ENCODE measurements at regions not wholly inside any gene's neighbourhood (a gene's known extent, or its start where the extent isn't known, plus 50 kb on each side); places are given as distances from the start of the nearest gene placed in this dataset.

- Histone ChIP-seq H2BK12ac (ENCODE audit: low read depth, low read length) (no peak overlapping the region), H3K9me3 (ENCODE audit: insufficient read depth in 2 of 2, low read depth in 1 of 2, low read length in 1 of 2) (no peaks in the 10 kb centered on the region), H4K5ac (ENCODE audit: insufficient read length, low read depth, low read length) (no peak overlapping the region), H3K14ac (ENCODE audit: insufficient read length) (no peak overlapping the region), H3K27ac (ENCODE audit: low read depth, low read length) (no peak overlapping the region), H3K79me1 (ENCODE audit: low read depth, low read length) (no peaks in the 10 kb centered on the region), H3K79me2 (ENCODE audit: control insufficient read depth in 1 of 2, insufficient read depth in 2 of 2, low read length in 2 of 2) (no peaks in the 10 kb centered on the region), H2BK20ac (ENCODE audit: low read length) (no peak overlapping the region), H2AK5ac (ENCODE audit: low read depth, low read length) (no peak overlapping the region), H3K23ac (ENCODE audit: insufficient read length) (no peak overlapping the region), H3K4me1 (replicated peaks in 1 of 4; ENCODE audit: control insufficient read depth in 3 of 4, insufficient read depth in 4 of 4, low read length in 3 of 4) (no peaks in the 10 kb centered on the region), H2AFZ (ENCODE audit: low read length) (no peak overlapping the region), H4K8ac (ENCODE audit: extremely low read depth, insufficient read depth, low read length) (no peak overlapping the region), H3K23me2 (ENCODE audit: low read depth, low read length) (no peaks in the 10 kb centered on the region), H2BK15ac (ENCODE audit: low read length) (no peak overlapping the region), H4K91ac (replicated peaks; ENCODE audit: insufficient read length, low read length) (no peak overlapping the region), H3K4me3 (ENCODE audit: extremely low read depth in 1 of 4, insufficient read depth in 2 of 4, low read depth in 3 of 4, low read length in 4 of 4) (no peak overlapping the region), H3K4ac (replicated peaks; ENCODE audit: insufficient read length, low read depth, low read length) (no peak overlapping the region), H3K9ac (replicated peaks in 1 of 4; ENCODE audit: extremely low read depth in 1 of 4, low read depth in 3 of 4, low read length in 3 of 4) (no peak overlapping the region), H4K20me1 (replicated peaks in 1 of 2; ENCODE audit: control insufficient read depth in 1 of 2, insufficient read depth in 2 of 2, low read length in 2 of 2) (no peaks in the 10 kb centered on the region), H3K56ac (replicated peaks; ENCODE audit: insufficient read length, low read depth, low read length) (no peak overlapping the region), H3K27me3 (replicated peaks in 1 of 4; ENCODE audit: control insufficient read depth in 3 of 4, extremely low read depth in 1 of 4, insufficient read depth in 3 of 4, low read length in 3 of 4) (no peaks in the 10 kb centered on the region), H3K18ac (ENCODE audit: extremely low read depth, low read length) (no peak overlapping the region), H2BK5ac (ENCODE audit: low read depth, low read length) (no peak overlapping the region), H2BK120ac (replicated peaks; ENCODE audit: low read depth, low read length) (no peak overlapping the region), H3K4me2 (ENCODE audit: insufficient read depth in 1 of 2, low read depth in 2 of 2, low read length in 2 of 2) (no peak overlapping the region), H3K36me3 (ENCODE audit: control insufficient read depth in 2 of 4, insufficient read depth in 4 of 4, low read length in 3 of 4) (no peaks in the 10 kb centered on the region)
- no peak for DNase-seq (ENCODE audit: low read depth in 1 of 2, low spot score in 2 of 2)
- CTCF ChIA-PET (ENCODE audit: partially characterized antibody), result interaction anchor here (1.2 kb wide), 1 partner anchor 39 kb away, joined by 3 read pairs; no protein-coding TSS in a partner anchor
- TF ChIP-seq SAP30 (IDR thresholded peaks at IDR 0.05; ENCODE audit: insufficient read depth, insufficient replicate concordance, low read length) (no peak), CBX5 (IDR thresholded peaks at IDR 0.05; ENCODE audit: low read depth, low read length) (no peak), KDM5A (IDR thresholded peaks at IDR 0.05; ENCODE audit: low read length) (no peak), GTF2F1 (IDR thresholded peaks at IDR 0.05; ENCODE audit: borderline replicate concordance, low read depth, low read length) (no peak), KDM4A (IDR thresholded peaks at IDR 0.05; ENCODE audit: low read depth, low read length, severe bottlenecking) (no peak)
- POLR2A ChIA-PET (ENCODE audit: partially characterized antibody), result interaction anchor here (1.4 kb wide), 1 partner anchor 10 kb away, joined by 3 read pairs; no protein-coding TSS in a partner anchor
- no peak for FAIRE-seq
- WGBS, 2 experiments (ENCODE audit: extremely low coverage in 1 of 2, insufficient coverage in 1 of 2, insufficient read length in 1 of 2, insufficient replicate concordance in 2 of 2, low coverage in 1 of 2, low lambda C conversion rate in 2 of 2, missing lambda C conversion rate in 1 of 2), result 94% methylated on average over 4 of the region's 4 CpGs; no CpG with 5 or more reads in 1 of the 2 experiments
Measured at GRCh38 chr9:90489066-90489465, 153.6 kb downstream of the DIRAS2 start.

Measured in H1 (cell line).